GM12878 (cell line): ENCODE measurements at regions not wholly inside any gene's neighbourhood (a gene's known extent, or its start where the extent isn't known, plus 50 kb on each side); places are given as distances from the start of the nearest gene placed in this dataset.

Experiments used
- ATAC-seq: fragments of 200-7000 bp; cut with Tn5 transposase; 3 replicates; pipeline ENCODE4 v1.9.1; 2020; ENCODE audit warnings: mild to moderate bottlenecking, moderate library complexity
- BruUV-seq: library from RNA; stranded (reverse); fragments of 400-500 nt; replicated peaks from 2 replicates; lab custom pipeline; 2021; lab: Mats Ljungman, UMichigan
- CTCF ChIA-PET: fragments of 300-600 bp; sonication (Branson Sonifier 250); formaldehyde crosslinking; extraction: SDS; loops from one replicate; lab custom pipeline; 2021; ENCODE audit warnings: inconsistent platforms; lab: Yijun Ruan, JAX
- POLR2A ChIA-PET: fragments of 350-600 bp; formaldehyde crosslinking; extraction: SDS; loops from one replicate; lab custom pipeline; 2021; ENCODE audit warnings: inconsistent platforms; lab: Charles Lee
- RAD21 ChIA-PET: fragments of 300-600 bp; sonication (Branson Sonifier 250); formaldehyde crosslinking; loops from one replicate; lab custom pipeline; 2023; ENCODE audit warnings: antibody characterized with exemption; ENCODE audit not compliant: unreplicated experiment; lab: Charles Lee
- SMC1A ChIA-PET: fragments of 300-600 bp; sonication (Branson Sonifier 250); formaldehyde crosslinking; loops from one replicate; lab custom pipeline; 2023; ENCODE audit not compliant: unreplicated experiment, uncharacterized antibody; lab: Charles Lee
- DNase-seq: peaks from one replicate; pipeline ENCODE4 v3.0.0-alpha.2; 2011; ENCODE audit warnings: low read depth, low spot score
- FAIRE-seq: peaks from 3 replicates; lab custom pipeline; 2011; peaks lifted over from hg19 to GRCh38; lab: Jason Lieb, UNC
- H2AFZ ChIP-seq: 2 replicates; pipeline ENCODE4 v1.6.0; 2011; ENCODE audit warnings: low read depth, low read length, control low read depth; ENCODE audit not compliant: control insufficient read depth
- H3K27ac ChIP-seq: 2 replicates; pipeline ENCODE4 v1.5.1; 2011; ENCODE audit warnings: control low read depth; ENCODE audit not compliant: control insufficient read depth, insufficient read depth
- H3K27me3 ChIP-seq, 2 experiments: replicated peaks in 1 of 2; 2 replicates each; pipeline versions ENCODE4 v1.6.0 to v1.6.1; 2011; ENCODE audit warnings: low read length in 1 of 2; ENCODE audit not compliant: control insufficient read depth in 2 of 2, insufficient read depth in 2 of 2
- H3K36me3 ChIP-seq, 2 experiments: 2 replicates each; pipeline ENCODE4 v1.5.1; 2011; ENCODE audit warnings: low read length in 1 of 2; ENCODE audit not compliant: control insufficient read depth in 2 of 2, insufficient read depth in 2 of 2
- H3K4me1 ChIP-seq: 2 replicates; pipeline ENCODE4 v1.6.1; 2011; ENCODE audit warnings: mild to moderate bottlenecking, low read length, moderate library complexity, mixed read lengths; ENCODE audit not compliant: control insufficient read depth, insufficient read depth
- H3K4me2 ChIP-seq: 2 replicates; pipeline ENCODE4 v1.6.0; 2011; ENCODE audit warnings: control low read depth; ENCODE audit not compliant: control insufficient read depth, insufficient read depth
- H3K4me3 ChIP-seq: fragments of 200-600 bp; sonication (generic); 2 replicates; pipeline ENCODE4 v1.5.1; 2016
- H3K79me2 ChIP-seq: 2 replicates; pipeline ENCODE4 v1.6.0; 2011; ENCODE audit warnings: low read length; ENCODE audit not compliant: control insufficient read depth, insufficient read depth
- H3K9ac ChIP-seq: 2 replicates; pipeline ENCODE4 v1.8.0; 2011; ENCODE audit warnings: low read length, control low read depth, mixed read lengths; ENCODE audit not compliant: control insufficient read depth, insufficient read depth
- H3K9me3 ChIP-seq: replicated peaks from 3 replicates; pipeline ENCODE4 v1.5.1; 2011; ENCODE audit warnings: mild to moderate bottlenecking, low read length; ENCODE audit not compliant: control insufficient read depth, insufficient read depth
- H4K20me1 ChIP-seq: 2 replicates; pipeline ENCODE4 v1.6.0; 2011; ENCODE audit not compliant: control insufficient read depth, insufficient read depth
- BRCA1 ChIP-seq: IDR thresholded peaks from 2 replicates; pipeline ENCODE4 v1.6.1; 2011; ENCODE audit warnings: low read depth, low read length, improper control_type of control experiment
- CBX3 ChIP-seq: fragments of 200-600 bp; sonication (generic); IDR thresholded peaks from 2 replicates; pipeline ENCODE4 v1.6.1; 2016; ENCODE audit warnings: low read depth, borderline replicate concordance
- CUX1 ChIP-seq: IDR thresholded peaks from 2 replicates; pipeline ENCODE4 v1.6.1; 2012; ENCODE audit warnings: improper control_type of control experiment, low read depth, low read length; ENCODE audit not compliant: insufficient replicate concordance
- PAX8 ChIP-seq: fragments of 450-650 bp; IDR thresholded peaks from 2 replicates; pipeline ENCODE4 v1.6.1; 2017; ENCODE audit warnings: mild to moderate bottlenecking, moderate library complexity
- PML ChIP-seq: IDR thresholded peaks from 2 replicates; pipeline ENCODE4 v1.6.1; 2012; ENCODE audit warnings: low read length, inconsistent platforms
- POU2F2 ChIP-seq: IDR thresholded peaks from 3 replicates; pipeline ENCODE4 v1.6.1; 2011; ENCODE audit warnings: low read depth, mild to moderate bottlenecking, low read length, borderline replicate concordance
- ZNF384 ChIP-seq: IDR thresholded peaks from 2 replicates; pipeline ENCODE4 v1.6.1; 2012; ENCODE audit warnings: low read depth, mild to moderate bottlenecking, low read length, improper control_type of control experiment, borderline replicate concordance
- WGBS: methylation state at CpG from one replicate; pipeline ENCODE4 v1.1.6; 2016; ENCODE audit warnings: low lambda C conversion rate; ENCODE audit not compliant: insufficient replicate concordance, insufficient coverage; ENCODE audit errors: missing lambda C conversion rate; 5-methylcytosine and 5-hydroxymethylcytosine counted together
- in situ Hi-C: fragments of 300-500 bp; cut with MboI; formaldehyde crosslinking; loops from 9 replicates; pipeline ENCODE4 v1.14.3; 2018; ENCODE audit warnings: mixed read lengths
- intact Hi-C: fragments of 100-400 bp; cut with micrococcal nuclease; formaldehyde crosslinking; loops from one replicate; pipeline ENCODE4 v1.14.2; 2022; ENCODE audit not compliant: unreplicated experiment
- TF ChIP-seq, protein P1 (sequence below): IDR thresholded peaks from 2 replicates; pipeline ENCODE4 v1.6.1; 2011; ENCODE audit warnings: low read depth, low read length, improper control_type of control experiment, borderline replicate concordance
- TF ChIP-seq, protein P2 (sequence below): fragments of 450-650 bp; IDR thresholded peaks from 2 replicates; pipeline ENCODE4 v1.6.1; 2017; ENCODE audit warnings: mild to moderate bottlenecking, low read depth, inconsistent platforms; ENCODE audit not compliant: poor library complexity, severe bottlenecking

- no peaks in the 10 kb centered on the region for H3K4me1 ChIP-seq
- WGBS = 23% methylated on average over 4 of the region's 4 CpGs
- CTCF ChIA-PET = no interaction called here
- no peak overlapping the region for H3K4me3 ChIP-seq
- H3K27ac ChIP-seq = no peak overlapping the region
- no peaks in the 10 kb centered on the region for H3K9me3 ChIP-seq
- BruUV-seq = no TSS peak
- no peak overlapping the region for H3K9ac ChIP-seq
- TF ChIP-seq CUX1 (no peak), PML (no peak), BRCA1 (no peak), PAX8 (no peak), POU2F2 (no peak), ZNF384 (no peak), CBX3 (no peak)
- TF ChIP-seq, protein P1, sequence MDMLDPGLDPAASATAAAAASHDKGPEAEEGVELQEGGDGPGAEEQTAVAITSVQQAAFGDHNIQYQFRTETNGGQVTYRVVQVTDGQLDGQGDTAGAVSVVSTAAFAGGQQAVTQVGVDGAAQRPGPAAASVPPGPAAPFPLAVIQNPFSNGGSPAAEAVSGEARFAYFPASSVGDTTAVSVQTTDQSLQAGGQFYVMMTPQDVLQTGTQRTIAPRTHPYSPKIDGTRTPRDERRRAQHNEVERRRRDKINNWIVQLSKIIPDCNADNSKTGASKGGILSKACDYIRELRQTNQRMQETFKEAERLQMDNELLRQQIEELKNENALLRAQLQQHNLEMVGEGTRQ = no peak
- TF ChIP-seq, protein P2, sequence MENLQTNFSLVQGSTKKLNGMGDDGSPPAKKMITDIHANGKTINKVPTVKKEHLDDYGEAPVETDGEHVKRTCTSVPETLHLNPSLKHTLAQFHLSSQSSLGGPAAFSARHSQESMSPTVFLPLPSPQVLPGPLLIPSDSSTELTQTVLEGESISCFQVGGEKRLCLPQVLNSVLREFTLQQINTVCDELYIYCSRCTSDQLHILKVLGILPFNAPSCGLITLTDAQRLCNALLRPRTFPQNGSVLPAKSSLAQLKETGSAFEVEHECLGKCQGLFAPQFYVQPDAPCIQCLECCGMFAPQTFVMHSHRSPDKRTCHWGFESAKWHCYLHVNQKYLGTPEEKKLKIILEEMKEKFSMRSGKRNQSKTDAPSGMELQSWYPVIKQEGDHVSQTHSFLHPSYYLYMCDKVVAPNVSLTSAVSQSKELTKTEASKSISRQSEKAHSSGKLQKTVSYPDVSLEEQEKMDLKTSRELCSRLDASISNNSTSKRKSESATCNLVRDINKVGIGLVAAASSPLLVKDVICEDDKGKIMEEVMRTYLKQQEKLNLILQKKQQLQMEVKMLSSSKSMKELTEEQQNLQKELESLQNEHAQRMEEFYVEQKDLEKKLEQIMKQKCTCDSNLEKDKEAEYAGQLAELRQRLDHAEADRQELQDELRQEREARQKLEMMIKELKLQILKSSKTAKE = no peak
- SMC1A ChIA-PET = no interaction called here
- no peaks in the 10 kb centered on the region for H3K36me3 ChIP-seq
- FAIRE-seq (no peak), ATAC-seq (no peak), DNase-seq (no peak)
- H3K27me3 ChIP-seq = no peaks in the 10 kb centered on the region
- H2AFZ ChIP-seq = no peak overlapping the region
- in situ Hi-C loops = no loop called here
- POLR2A ChIA-PET = no interaction called here
- RAD21 ChIA-PET = no interaction called here
- H3K79me2 ChIP-seq = no peaks in the 10 kb centered on the region
- no peaks in the 10 kb centered on the region for H4K20me1 ChIP-seq
- intact Hi-C loops = no loop called here
- H3K4me2 ChIP-seq = no peak overlapping the region
Observed at GRCh38 chr17:5885336-5885735, 184.8 kb upstream of the WSCD1 start.
